WTC11 (cell line): ENCODE measurements at regions not wholly inside any gene's neighbourhood (a gene's known extent, or its start where the extent isn't known, plus 50 kb on each side); places are given as distances from the start of the nearest gene placed in this dataset.

Experiments used
- ATAC-seq: fragments of 200-7000 bp; cut with Tn5 transposase; 2 replicates; pipeline ENCODE4 v1.10.0; 2021; ENCODE audit warnings: mild to moderate bottlenecking, moderate library complexity
- CTCF ChIA-PET: fragments of 300-600 bp; sonication (Branson Sonifier 250); formaldehyde crosslinking; loops from one replicate; lab custom pipeline; 2021; ENCODE audit warnings: antibody characterized with exemption; lab: Charles Lee
- POLR2A ChIA-PET: fragments of 350-600 bp; sonication (Branson Sonifier 250); formaldehyde crosslinking; loops from one replicate; lab custom pipeline; 2021; ENCODE audit warnings: antibody characterized with exemption; lab: Charles Lee
- DNase-seq: peaks from one replicate; pipeline ENCODE4 v3.0.0; 2021; ENCODE audit warnings: low spot score
- H3K27ac Mint-ChIP-seq: 2 replicates; pipeline ENCODE4 v1.8.0; 2021; ENCODE audit warnings: mixed read lengths
- H3K27me3 Mint-ChIP-seq: 2 replicates; pipeline ENCODE4 v1.8.0; 2021; ENCODE audit warnings: low read depth, mild to moderate bottlenecking, moderate library complexity, mixed read lengths
- H3K36me3 Mint-ChIP-seq: 2 replicates; pipeline ENCODE4 v1.8.0; 2021; ENCODE audit warnings: mixed read lengths
- H3K4me1 Mint-ChIP-seq: 2 replicates; pipeline ENCODE4 v1.8.0; 2022; ENCODE audit warnings: mixed read lengths
- H3K4me3 Mint-ChIP-seq: 2 replicates; pipeline ENCODE4 v1.8.0; 2021; ENCODE audit warnings: mild to moderate bottlenecking, moderate library complexity, mixed read lengths
- H3K9me3 Mint-ChIP-seq: 2 replicates; pipeline ENCODE4 v1.8.0; 2021; ENCODE audit warnings: mixed read lengths
- CREB1 ChIP-seq: sonication (generic); formaldehyde crosslinking; IDR thresholded peaks from 2 replicates; pipeline ENCODE4 v1.8.0; 2023; ENCODE audit warnings: mild to moderate bottlenecking, missing genetic modification reagents
- CREM ChIP-seq: sonication (generic); formaldehyde crosslinking; IDR thresholded peaks from 2 replicates; pipeline ENCODE4 v1.8.1; 2022; ENCODE audit warnings: mild to moderate bottlenecking, missing genetic modification reagents, moderate library complexity
- ELF4 ChIP-seq: sonication (generic); formaldehyde crosslinking; IDR thresholded peaks from 2 replicates; pipeline ENCODE4 v1.8.1; 2022; ENCODE audit warnings: low read depth, mild to moderate bottlenecking, moderate library complexity, missing genetic modification reagents
- FOXK1 ChIP-seq: sonication (generic); formaldehyde crosslinking; IDR thresholded peaks from 2 replicates; pipeline ENCODE4 v1.8.0; 2022; ENCODE audit warnings: mild to moderate bottlenecking, moderate library complexity, missing genetic modification reagents
- GABPB1 ChIP-seq: sonication (generic); formaldehyde crosslinking; IDR thresholded peaks from 2 replicates; pipeline ENCODE4 v1.8.1; 2023; ENCODE audit warnings: mild to moderate bottlenecking, missing genetic modification reagents
- MYBL2 ChIP-seq: sonication (generic); formaldehyde crosslinking; IDR thresholded peaks from 2 replicates; pipeline ENCODE4 v1.8.1; 2023; ENCODE audit warnings: mild to moderate bottlenecking, moderate library complexity, missing genetic modification reagents
- NR2C2 ChIP-seq: sonication (generic); formaldehyde crosslinking; IDR thresholded peaks from 2 replicates; pipeline ENCODE4 v1.8.0; 2022; ENCODE audit warnings: mild to moderate bottlenecking, missing genetic modification reagents
- NR3C1 ChIP-seq: sonication (generic); formaldehyde crosslinking; conservative IDR thresholded peaks from 2 replicates; pipeline ENCODE4 v1.8.1; 2023; ENCODE audit warnings: low read depth, mild to moderate bottlenecking, missing genetic modification reagents
- OVOL2 ChIP-seq: fragments of 250-450 bp; sonication (Bioruptor Pico); IDR thresholded peaks from 2 replicates; pipeline ENCODE4 v1.9.0; 2021; ENCODE audit warnings: mild to moderate bottlenecking, borderline replicate concordance
- RELA ChIP-seq: sonication (generic); formaldehyde crosslinking; IDR thresholded peaks from 2 replicates; pipeline ENCODE4 v1.8.1; 2022; ENCODE audit warnings: missing genetic modification reagents, mild to moderate bottlenecking, borderline replicate concordance
- SMAD3 ChIP-seq: sonication (generic); formaldehyde crosslinking; IDR thresholded peaks from 2 replicates; pipeline ENCODE4 v1.8.0; 2022; ENCODE audit warnings: missing genetic modification reagents, mild to moderate bottlenecking, borderline replicate concordance
- SOX15 ChIP-seq: fragments of 250-450 bp; sonication (Bioruptor Pico); IDR thresholded peaks from 2 replicates; pipeline ENCODE4 v1.9.0; 2021; ENCODE audit warnings: mild to moderate bottlenecking
- ZNF121 ChIP-seq: sonication (generic); formaldehyde crosslinking; IDR thresholded peaks from 2 replicates; pipeline ENCODE4 v1.8.0; 2023; ENCODE audit warnings: missing genetic modification reagents
- ZNF138 ChIP-seq: sonication (generic); formaldehyde crosslinking; conservative IDR thresholded peaks from 2 replicates; pipeline ENCODE4 v1.8.1; 2022; ENCODE audit warnings: mild to moderate bottlenecking, moderate library complexity, missing genetic modification reagents
- ZNF263 ChIP-seq: sonication (generic); formaldehyde crosslinking; IDR thresholded peaks from 2 replicates; pipeline ENCODE4 v1.8.1; 2022; ENCODE audit warnings: low read depth, mild to moderate bottlenecking, moderate library complexity, missing genetic modification reagents
- TF ChIP-seq, protein P1 (sequence below): sonication (generic); formaldehyde crosslinking; IDR thresholded peaks from 2 replicates; pipeline ENCODE4 v1.8.1; 2023; ENCODE audit warnings: mild to moderate bottlenecking, missing genetic modification reagents, moderate library complexity
- TF ChIP-seq, protein P2 (sequence below): sonication (generic); formaldehyde crosslinking; IDR thresholded peaks from 2 replicates; pipeline ENCODE4 v1.8.0; 2023; ENCODE audit warnings: missing genetic modification reagents
- TF ChIP-seq, protein P3 (sequence below): fragments of 250-450 bp; sonication (Bioruptor Pico); IDR thresholded peaks from 2 replicates; pipeline ENCODE4 v1.8.0; 2021; ENCODE audit warnings: mild to moderate bottlenecking
- TF ChIP-seq, protein P4 (sequence below): sonication (generic); formaldehyde crosslinking; IDR thresholded peaks from 2 replicates; pipeline ENCODE4 v1.8.1; 2023; ENCODE audit warnings: mild to moderate bottlenecking, missing genetic modification reagents, moderate library complexity
- TF ChIP-seq, protein P5 (sequence below): sonication (generic); formaldehyde crosslinking; IDR thresholded peaks from 2 replicates; pipeline ENCODE4 v1.8.0; 2022; ENCODE audit warnings: missing genetic modification reagents
- TF ChIP-seq, protein P6 (sequence below): sonication (generic); formaldehyde crosslinking; IDR thresholded peaks from 2 replicates; pipeline ENCODE4 v1.8.0; 2022; ENCODE audit warnings: mild to moderate bottlenecking, missing genetic modification reagents
- TF ChIP-seq, protein P7 (sequence below): sonication (generic); formaldehyde crosslinking; IDR thresholded peaks from 2 replicates; pipeline ENCODE4 v1.8.1; 2023; ENCODE audit warnings: mild to moderate bottlenecking, missing genetic modification reagents
- TF ChIP-seq, protein P8 (sequence below): sonication (generic); formaldehyde crosslinking; IDR thresholded peaks from 2 replicates; pipeline ENCODE4 v1.8.1; 2022; ENCODE audit warnings: mild to moderate bottlenecking, moderate library complexity, missing genetic modification reagents
- TF ChIP-seq, protein P9 (sequence below): sonication (generic); formaldehyde crosslinking; IDR thresholded peaks from 2 replicates; pipeline ENCODE4 v1.8.1; 2022; ENCODE audit warnings: low read depth, missing genetic modification reagents, borderline replicate concordance

DNA sequence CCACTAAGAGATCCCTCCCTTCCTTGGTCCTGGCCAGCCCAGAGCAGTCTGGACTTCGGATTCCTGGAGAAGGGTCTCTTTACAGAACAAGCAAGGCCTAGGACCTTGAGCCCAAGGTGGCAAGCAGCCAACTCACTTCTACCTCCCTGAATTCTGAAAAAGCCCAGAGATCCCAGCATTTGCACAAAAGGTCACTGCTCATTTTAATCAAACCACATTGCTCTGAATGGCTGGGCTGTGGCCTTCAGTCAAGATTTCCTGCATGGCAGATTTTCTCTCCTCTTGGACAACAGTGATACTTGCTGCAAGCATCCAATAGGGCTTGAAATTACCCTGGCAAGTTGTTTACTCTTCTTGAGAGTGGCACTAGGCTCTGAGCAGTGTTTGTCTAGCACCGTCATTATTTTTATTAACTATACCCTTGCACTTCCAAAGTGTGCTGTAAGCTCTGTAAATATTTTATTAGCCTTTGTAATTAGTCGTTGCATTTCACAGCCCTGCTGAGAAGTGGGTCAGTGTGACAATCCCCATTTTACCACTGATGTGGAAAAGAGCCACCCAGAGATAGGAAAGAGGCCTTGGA, 274.7 kb upstream of the CTNNB1 start:
- H3K9me3 Mint-ChIP-seq = peaks cover 9% of the 10 kb centered on the region
- POLR2A ChIA-PET = interaction anchor here (0.5 kb wide), 1 partner anchor 34 kb away, joined by 5 read pairs; no protein-coding TSS in a partner anchor
- no peak for ATAC-seq

DNA sequence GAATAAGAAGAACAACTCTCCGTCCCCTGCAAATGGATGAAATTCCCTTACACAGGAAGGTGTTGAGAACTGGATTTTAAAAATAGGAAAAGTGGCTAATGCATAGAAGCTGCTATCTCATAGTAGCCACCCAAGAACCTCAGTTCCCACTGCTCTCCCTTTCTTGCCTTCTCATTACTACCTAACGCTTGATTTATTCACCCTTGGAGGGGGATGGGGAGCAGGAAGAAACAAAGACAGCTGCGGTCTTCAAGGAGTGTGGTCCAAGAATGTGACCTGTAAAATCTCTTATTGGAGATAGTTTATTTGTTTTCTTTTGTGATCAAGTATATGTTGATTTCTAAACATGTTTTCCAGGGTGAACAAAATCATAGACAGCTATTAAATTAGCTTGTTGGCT, 274.1 kb upstream of the CTNNB1 start:
- H3K9me3 Mint-ChIP-seq = peaks cover 9% of the 10 kb centered on the region
- no peaks in the 10 kb centered on the region; the same call in 1 of the 2 replicates for H3K27me3 Mint-ChIP-seq
- POLR2A ChIA-PET = no interaction called here
- CTCF ChIA-PET = no interaction called here
- no peak overlapping the region for H3K27ac Mint-ChIP-seq
- peaks cover 51% of the 10 kb centered on the region for H3K4me1 Mint-ChIP-seq
- H3K4me3 Mint-ChIP-seq = peak overlapping the region; percentile 16; the same call in 1 of the 2 replicates
- ATAC-seq = peak; percentile 68
- no peak for DNase-seq
- peaks cover 4% of the 10 kb centered on the region for H3K36me3 Mint-ChIP-seq
- TF ChIP-seq OVOL2 (CRISPR knock-in tag) (no peak), NR2C2 (CRISPR knock-in tag) (no peak), CREB1 (CRISPR knock-in tag) (no peak), MYBL2 (CRISPR knock-in tag) (no peak), NR3C1 (CRISPR knock-in tag) (no peak), FOXK1 (CRISPR knock-in tag) (no peak), SMAD3 (CRISPR knock-in tag) (no peak), GABPB1 (no peak)
- TF ChIP-seq, protein P1, sequence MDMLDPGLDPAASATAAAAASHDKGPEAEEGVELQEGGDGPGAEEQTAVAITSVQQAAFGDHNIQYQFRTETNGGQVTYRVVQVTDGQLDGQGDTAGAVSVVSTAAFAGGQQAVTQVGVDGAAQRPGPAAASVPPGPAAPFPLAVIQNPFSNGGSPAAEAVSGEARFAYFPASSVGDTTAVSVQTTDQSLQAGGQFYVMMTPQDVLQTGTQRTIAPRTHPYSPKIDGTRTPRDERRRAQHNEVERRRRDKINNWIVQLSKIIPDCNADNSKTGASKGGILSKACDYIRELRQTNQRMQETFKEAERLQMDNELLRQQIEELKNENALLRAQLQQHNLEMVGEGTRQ (CRISPR knock-in tag) = no peak
- TF ChIP-seq, protein P2, sequence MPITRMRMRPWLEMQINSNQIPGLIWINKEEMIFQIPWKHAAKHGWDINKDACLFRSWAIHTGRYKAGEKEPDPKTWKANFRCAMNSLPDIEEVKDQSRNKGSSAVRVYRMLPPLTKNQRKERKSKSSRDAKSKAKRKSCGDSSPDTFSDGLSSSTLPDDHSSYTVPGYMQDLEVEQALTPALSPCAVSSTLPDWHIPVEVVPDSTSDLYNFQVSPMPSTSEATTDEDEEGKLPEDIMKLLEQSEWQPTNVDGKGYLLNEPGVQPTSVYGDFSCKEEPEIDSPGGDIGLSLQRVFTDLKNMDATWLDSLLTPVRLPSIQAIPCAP (CRISPR knock-in tag) = no peak
- TF ChIP-seq, protein P3, sequence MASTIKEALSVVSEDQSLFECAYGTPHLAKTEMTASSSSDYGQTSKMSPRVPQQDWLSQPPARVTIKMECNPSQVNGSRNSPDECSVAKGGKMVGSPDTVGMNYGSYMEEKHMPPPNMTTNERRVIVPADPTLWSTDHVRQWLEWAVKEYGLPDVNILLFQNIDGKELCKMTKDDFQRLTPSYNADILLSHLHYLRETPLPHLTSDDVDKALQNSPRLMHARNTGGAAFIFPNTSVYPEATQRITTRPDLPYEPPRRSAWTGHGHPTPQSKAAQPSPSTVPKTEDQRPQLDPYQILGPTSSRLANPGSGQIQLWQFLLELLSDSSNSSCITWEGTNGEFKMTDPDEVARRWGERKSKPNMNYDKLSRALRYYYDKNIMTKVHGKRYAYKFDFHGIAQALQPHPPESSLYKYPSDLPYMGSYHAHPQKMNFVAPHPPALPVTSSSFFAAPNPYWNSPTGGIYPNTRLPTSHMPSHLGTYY (CRISPR knock-in tag) = no peak
- TF ChIP-seq, protein P4, sequence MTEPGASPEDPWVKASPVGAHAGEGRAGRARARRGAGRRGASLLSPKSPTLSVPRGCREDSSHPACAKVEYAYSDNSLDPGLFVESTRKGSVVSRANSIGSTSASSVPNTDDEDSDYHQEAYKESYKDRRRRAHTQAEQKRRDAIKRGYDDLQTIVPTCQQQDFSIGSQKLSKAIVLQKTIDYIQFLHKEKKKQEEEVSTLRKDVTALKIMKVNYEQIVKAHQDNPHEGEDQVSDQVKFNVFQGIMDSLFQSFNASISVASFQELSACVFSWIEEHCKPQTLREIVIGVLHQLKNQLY = no peak
- TF ChIP-seq, protein P5, sequence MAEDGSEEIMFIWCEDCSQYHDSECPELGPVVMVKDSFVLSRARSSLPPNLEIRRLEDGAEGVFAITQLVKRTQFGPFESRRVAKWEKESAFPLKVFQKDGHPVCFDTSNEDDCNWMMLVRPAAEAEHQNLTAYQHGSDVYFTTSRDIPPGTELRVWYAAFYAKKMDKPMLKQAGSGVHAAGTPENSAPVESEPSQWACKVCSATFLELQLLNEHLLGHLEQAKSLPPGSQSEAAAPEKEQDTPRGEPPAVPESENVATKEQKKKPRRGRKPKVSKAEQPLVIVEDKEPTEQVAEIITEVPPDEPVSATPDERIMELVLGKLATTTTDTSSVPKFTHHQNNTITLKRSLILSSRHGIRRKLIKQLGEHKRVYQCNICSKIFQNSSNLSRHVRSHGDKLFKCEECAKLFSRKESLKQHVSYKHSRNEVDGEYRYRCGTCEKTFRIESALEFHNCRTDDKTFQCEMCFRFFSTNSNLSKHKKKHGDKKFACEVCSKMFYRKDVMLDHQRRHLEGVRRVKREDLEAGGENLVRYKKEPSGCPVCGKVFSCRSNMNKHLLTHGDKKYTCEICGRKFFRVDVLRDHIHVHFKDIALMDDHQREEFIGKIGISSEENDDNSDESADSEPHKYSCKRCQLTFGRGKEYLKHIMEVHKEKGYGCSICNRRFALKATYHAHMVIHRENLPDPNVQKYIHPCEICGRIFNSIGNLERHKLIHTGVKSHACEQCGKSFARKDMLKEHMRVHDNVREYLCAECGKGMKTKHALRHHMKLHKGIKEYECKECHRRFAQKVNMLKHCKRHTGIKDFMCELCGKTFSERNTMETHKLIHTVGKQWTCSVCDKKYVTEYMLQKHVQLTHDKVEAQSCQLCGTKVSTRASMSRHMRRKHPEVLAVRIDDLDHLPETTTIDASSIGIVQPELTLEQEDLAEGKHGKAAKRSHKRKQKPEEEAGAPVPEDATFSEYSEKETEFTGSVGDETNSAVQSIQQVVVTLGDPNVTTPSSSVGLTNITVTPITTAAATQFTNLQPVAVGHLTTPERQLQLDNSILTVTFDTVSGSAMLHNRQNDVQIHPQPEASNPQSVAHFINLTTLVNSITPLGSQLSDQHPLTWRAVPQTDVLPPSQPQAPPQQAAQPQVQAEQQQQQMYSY = no peak

More for the DNA sequence above, 274.7 kb upstream of the CTNNB1 start:
- TF ChIP-seq ELF4 (CRISPR knock-in tag) = no peak
- no peak for TF ChIP-seq ZNF121 (CRISPR knock-in tag)
- TF ChIP-seq CREM (CRISPR knock-in tag) = no peak
- TF ChIP-seq, protein P6, sequence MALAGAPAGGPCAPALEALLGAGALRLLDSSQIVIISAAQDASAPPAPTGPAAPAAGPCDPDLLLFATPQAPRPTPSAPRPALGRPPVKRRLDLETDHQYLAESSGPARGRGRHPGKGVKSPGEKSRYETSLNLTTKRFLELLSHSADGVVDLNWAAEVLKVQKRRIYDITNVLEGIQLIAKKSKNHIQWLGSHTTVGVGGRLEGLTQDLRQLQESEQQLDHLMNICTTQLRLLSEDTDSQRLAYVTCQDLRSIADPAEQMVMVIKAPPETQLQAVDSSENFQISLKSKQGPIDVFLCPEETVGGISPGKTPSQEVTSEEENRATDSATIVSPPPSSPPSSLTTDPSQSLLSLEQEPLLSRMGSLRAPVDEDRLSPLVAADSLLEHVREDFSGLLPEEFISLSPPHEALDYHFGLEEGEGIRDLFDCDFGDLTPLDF (CRISPR knock-in tag) = no peak
- no peak for TF ChIP-seq CREB1 (CRISPR knock-in tag)
- TF ChIP-seq, protein P7, sequence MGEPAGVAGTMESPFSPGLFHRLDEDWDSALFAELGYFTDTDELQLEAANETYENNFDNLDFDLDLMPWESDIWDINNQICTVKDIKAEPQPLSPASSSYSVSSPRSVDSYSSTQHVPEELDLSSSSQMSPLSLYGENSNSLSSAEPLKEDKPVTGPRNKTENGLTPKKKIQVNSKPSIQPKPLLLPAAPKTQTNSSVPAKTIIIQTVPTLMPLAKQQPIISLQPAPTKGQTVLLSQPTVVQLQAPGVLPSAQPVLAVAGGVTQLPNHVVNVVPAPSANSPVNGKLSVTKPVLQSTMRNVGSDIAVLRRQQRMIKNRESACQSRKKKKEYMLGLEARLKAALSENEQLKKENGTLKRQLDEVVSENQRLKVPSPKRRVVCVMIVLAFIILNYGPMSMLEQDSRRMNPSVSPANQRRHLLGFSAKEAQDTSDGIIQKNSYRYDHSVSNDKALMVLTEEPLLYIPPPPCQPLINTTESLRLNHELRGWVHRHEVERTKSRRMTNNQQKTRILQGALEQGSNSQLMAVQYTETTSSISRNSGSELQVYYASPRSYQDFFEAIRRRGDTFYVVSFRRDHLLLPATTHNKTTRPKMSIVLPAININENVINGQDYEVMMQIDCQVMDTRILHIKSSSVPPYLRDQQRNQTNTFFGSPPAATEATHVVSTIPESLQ (CRISPR knock-in tag) = no peak
- TF ChIP-seq ZNF138 (CRISPR knock-in tag) = no peak
- no peak for TF ChIP-seq NR3C1 (CRISPR knock-in tag)
- TF ChIP-seq, protein P8, sequence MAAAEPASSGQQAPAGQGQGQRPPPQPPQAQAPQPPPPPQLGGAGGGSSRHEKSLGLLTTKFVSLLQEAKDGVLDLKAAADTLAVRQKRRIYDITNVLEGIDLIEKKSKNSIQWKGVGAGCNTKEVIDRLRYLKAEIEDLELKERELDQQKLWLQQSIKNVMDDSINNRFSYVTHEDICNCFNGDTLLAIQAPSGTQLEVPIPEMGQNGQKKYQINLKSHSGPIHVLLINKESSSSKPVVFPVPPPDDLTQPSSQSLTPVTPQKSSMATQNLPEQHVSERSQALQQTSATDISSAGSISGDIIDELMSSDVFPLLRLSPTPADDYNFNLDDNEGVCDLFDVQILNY (CRISPR knock-in tag) = no peak
- TF ChIP-seq SOX15 (CRISPR knock-in tag) = no peak
- no peak for TF ChIP-seq RELA (CRISPR knock-in tag)
- TF ChIP-seq, protein P9, sequence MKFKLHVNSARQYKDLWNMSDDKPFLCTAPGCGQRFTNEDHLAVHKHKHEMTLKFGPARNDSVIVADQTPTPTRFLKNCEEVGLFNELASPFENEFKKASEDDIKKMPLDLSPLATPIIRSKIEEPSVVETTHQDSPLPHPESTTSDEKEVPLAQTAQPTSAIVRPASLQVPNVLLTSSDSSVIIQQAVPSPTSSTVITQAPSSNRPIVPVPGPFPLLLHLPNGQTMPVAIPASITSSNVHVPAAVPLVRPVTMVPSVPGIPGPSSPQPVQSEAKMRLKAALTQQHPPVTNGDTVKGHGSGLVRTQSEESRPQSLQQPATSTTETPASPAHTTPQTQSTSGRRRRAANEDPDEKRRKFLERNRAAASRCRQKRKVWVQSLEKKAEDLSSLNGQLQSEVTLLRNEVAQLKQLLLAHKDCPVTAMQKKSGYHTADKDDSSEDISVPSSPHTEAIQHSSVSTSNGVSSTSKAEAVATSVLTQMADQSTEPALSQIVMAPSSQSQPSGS = no peak
- no peak for TF ChIP-seq ZNF263 (CRISPR knock-in tag)
- TF ChIP-seq OVOL2 (CRISPR knock-in tag) = no peak
- Mint-ChIP-seq H3K36me3 (peaks cover 4% of the 10 kb centered on the region), H3K27me3 (no peaks in the 10 kb centered on the region), H3K27ac (no peak overlapping the region), H3K4me1 (peaks cover 56% of the 10 kb centered on the region), H3K4me3 (no peak overlapping the region)
- DNase-seq = no peak
- CTCF ChIA-PET = no interaction called here
